GM18502 (cell line): ENCODE measurements at regions not wholly inside any gene's neighbourhood (a gene's known extent, or its start where the extent isn't known, plus 50 kb on each side); places are given as distances from the start of the nearest gene placed in this dataset.
"Not testable (repeated sequence)": the region's sequence is repeated elsewhere in the genome, so short reads cannot be mapped to it uniquely, and the experiment has no call there.

Experiments used
- ATAC-seq: cut with Tn5 transposase; IDR thresholded peaks from one replicate; pipeline ENCODE4 v1.9.1; 2021; ENCODE audit warnings: mild to moderate bottlenecking; ENCODE audit not compliant: unreplicated experiment, poor library complexity

GRCh38 chr13:81406022-81406421 lies 1065.1 kb upstream of the SPRY2 start:
- no peak for ATAC-seq

- no peak for ATAC-seq
These were observed 1055.3 kb upstream of the SPRY2 start for GRCh38 chr13:81396192-81396591.

GRCh38 chr13:81395368-81395767 lies 1054.4 kb upstream of the SPRY2 start:
- ATAC-seq: no peak

GRCh38 chr13:81394640-81395039 lies 1053.7 kb upstream of the SPRY2 start:
- ATAC-seq: no peak

- no peak for ATAC-seq
These were observed 1052.8 kb upstream of the SPRY2 start for GRCh38 chr13:81393721-81394120.

- no peak for ATAC-seq
These were observed 1052.2 kb upstream of the SPRY2 start for GRCh38 chr13:81393110-81393509.

GRCh38 chr13:81388400-81388799 lies 1047.5 kb upstream of the SPRY2 start:
- ATAC-seq: no peak

GRCh38 chr13:81383444-81383843 lies 1042.5 kb upstream of the SPRY2 start:
- no peak for ATAC-seq

- no peak for ATAC-seq
These were observed 1041.3 kb upstream of the SPRY2 start for GRCh38 chr13:81382246-81382645.

- ATAC-seq: no peak
These were observed 1040.6 kb upstream of the SPRY2 start for GRCh38 chr13:81381560-81381959.

- ATAC-seq: no peak
These were observed 1038.3 kb upstream of the SPRY2 start for GRCh38 chr13:81379183-81379582.

- no peak for ATAC-seq
These were observed 1037.0 kb upstream of the SPRY2 start for GRCh38 chr13:81377921-81378320.

GRCh38 chr13:81375709-81376108 lies 1034.8 kb upstream of the SPRY2 start:
- no peak for ATAC-seq

- ATAC-seq: not testable (repeated sequence)
These were observed 1021.8 kb upstream of the SPRY2 start for GRCh38 chr13:81362711-81363110.

GRCh38 chr13:81350056-81350455 lies 1009.1 kb upstream of the SPRY2 start:
- no peak for ATAC-seq

- ATAC-seq: not testable (repeated sequence)
These were observed 999.5 kb upstream of the SPRY2 start for GRCh38 chr13:81340118-81341069.

- not testable (repeated sequence) for ATAC-seq
These were observed 998.7 kb upstream of the SPRY2 start for GRCh38 chr13:81339666-81340065.

GRCh38 chr13:81334481-81334880 lies 993.6 kb upstream of the SPRY2 start:
- ATAC-seq: no peak

GRCh38 chr13:81326913-81327312 lies 986.0 kb upstream of the SPRY2 start:
- no peak for ATAC-seq

- ATAC-seq: no peak
These were observed 979.6 kb upstream of the SPRY2 start for GRCh38 chr13:81320516-81320915.

- ATAC-seq: no peak
These were observed 978.4 kb upstream of the SPRY2 start for GRCh38 chr13:81319351-81319750.
